H1 (cell line): ENCODE measurements at regions not wholly inside any gene's neighbourhood (a gene's known extent, or its start where the extent isn't known, plus 50 kb on each side); places are given as distances from the start of the nearest gene placed in this dataset.

Experiments used
- CREB1 ChIP-seq: IDR thresholded peaks from 2 replicates; pipeline ENCODE4 v1.6.1; 2012; ENCODE audit warnings: inconsistent platforms
- CTCF ChIP-seq, 3 experiments: IDR thresholded peaks; 1 replicate in 2 of 3; 2 replicates in 1 of 3; pipeline versions ENCODE4 v1.5.1 to v1.6.1; 2011; ENCODE audit warnings: low read length in 3 of 3, mild to moderate bottlenecking in 3 of 3, inconsistent platforms in 2 of 3, low read depth in 1 of 3, moderate library complexity in 1 of 3; ENCODE audit not compliant: insufficient read depth in 1 of 3; ENCODE audit errors: control extremely low read depth in 1 of 3
- EGR1 ChIP-seq: IDR thresholded peaks from 2 replicates; pipeline ENCODE4 v1.6.1; 2011; ENCODE audit warnings: low read depth, low read length, borderline replicate concordance
- GABPA ChIP-seq: IDR thresholded peaks from 2 replicates; pipeline ENCODE4 v1.6.1; 2011; ENCODE audit warnings: mild to moderate bottlenecking, low read length, moderate library complexity, borderline replicate concordance; ENCODE audit not compliant: insufficient read depth
- GTF2F1 ChIP-seq: IDR thresholded peaks from 2 replicates; pipeline ENCODE4 v1.6.1; 2012; ENCODE audit warnings: low read depth, low read length, improper control_type of control experiment, borderline replicate concordance
- JUND ChIP-seq: IDR thresholded peaks from 2 replicates; pipeline ENCODE4 v1.6.1; 2011; ENCODE audit warnings: mild to moderate bottlenecking, improper control_type of control experiment, low read length
- KDM4A ChIP-seq: IDR thresholded peaks from one replicate; pipeline ENCODE4 v1.7.1; 2012; ENCODE audit warnings: low read depth, mild to moderate bottlenecking, moderate library complexity, low read length, inconsistent platforms; ENCODE audit not compliant: severe bottlenecking
- MAFK ChIP-seq: IDR thresholded peaks from 2 replicates; pipeline ENCODE4 v1.6.1; 2012; ENCODE audit warnings: low read depth, mild to moderate bottlenecking, improper control_type of control experiment, low read length
- SIX5 ChIP-seq: IDR thresholded peaks from 2 replicates; pipeline ENCODE4 v1.6.1; 2011; ENCODE audit warnings: mild to moderate bottlenecking, low read depth, low read length
- SP1 ChIP-seq: IDR thresholded peaks from 2 replicates; pipeline ENCODE4 v1.6.1; 2011; ENCODE audit warnings: low read depth, low read length
- SP2 ChIP-seq: IDR thresholded peaks from 2 replicates; pipeline ENCODE4 v1.6.1; 2012; ENCODE audit warnings: mild to moderate bottlenecking, low read length, inconsistent platforms
- SUZ12 ChIP-seq: fragments of 200-600 bp; sonication (generic); IDR thresholded peaks from 2 replicates; pipeline ENCODE4 v1.6.1; 2012; ENCODE audit warnings: mild to moderate bottlenecking, inconsistent platforms, low read length, moderate library complexity, mixed read lengths

GRCh38 chr18:11309172-11309571, 159.8 kb upstream of the PIEZO2 start (continued):
- no peak for TF ChIP-seq KDM4A
- TF ChIP-seq JUND = no peak
- no peak for TF ChIP-seq SIX5
- TF ChIP-seq SUZ12 = no peak
- no peak for TF ChIP-seq CREB1
- no peak for TF ChIP-seq SP2
- no peak for TF ChIP-seq GABPA
- no peak for TF ChIP-seq EGR1
- no peak for TF ChIP-seq SP1
- no peak for TF ChIP-seq GTF2F1
- TF ChIP-seq MAFK = no peak
- peak in 2 of 3 experiments; percentile 25 to 40; a peak in 3 of 4 replicates for TF ChIP-seq CTCF (IDR thresholded peaks at IDR 0.05; ENCODE audit: control extremely low read depth in 1 of 3, insufficient read depth in 1 of 3, low read depth in 1 of 3, low read length in 3 of 3)
